ENCODE measurements at regions not wholly inside any gene's neighbourhood (a gene's known extent, or its start where the extent isn't known, plus 50 kb on each side); places are given as distances from the start of the nearest gene placed in this dataset.

DNA sequence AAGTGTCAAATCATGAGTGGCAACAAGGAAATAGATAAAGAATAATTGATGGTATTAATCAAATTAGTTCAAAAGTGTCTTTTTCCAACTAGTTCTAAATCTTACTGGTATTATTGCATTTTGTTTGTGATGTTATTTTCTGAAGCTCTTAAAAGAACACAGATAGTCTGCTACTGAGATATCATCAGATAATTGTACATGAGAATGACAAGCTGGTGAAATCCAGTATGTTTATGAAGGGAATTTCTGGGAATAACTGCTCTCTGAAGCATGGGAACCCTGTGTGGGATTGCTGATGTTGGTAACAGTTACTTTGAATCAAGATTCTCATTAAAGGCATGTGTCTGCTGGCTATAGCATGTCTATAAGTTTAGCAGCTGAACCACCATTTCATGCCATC lies 190.3 kb upstream of the CDIN1 start:
- H2AFZ ChIP-seq (ENCODE audit: insufficient read depth, low read depth, low read length, poor library complexity, severe bottlenecking), result no peak overlapping the region
- TF ChIP-seq, protein P1, sequence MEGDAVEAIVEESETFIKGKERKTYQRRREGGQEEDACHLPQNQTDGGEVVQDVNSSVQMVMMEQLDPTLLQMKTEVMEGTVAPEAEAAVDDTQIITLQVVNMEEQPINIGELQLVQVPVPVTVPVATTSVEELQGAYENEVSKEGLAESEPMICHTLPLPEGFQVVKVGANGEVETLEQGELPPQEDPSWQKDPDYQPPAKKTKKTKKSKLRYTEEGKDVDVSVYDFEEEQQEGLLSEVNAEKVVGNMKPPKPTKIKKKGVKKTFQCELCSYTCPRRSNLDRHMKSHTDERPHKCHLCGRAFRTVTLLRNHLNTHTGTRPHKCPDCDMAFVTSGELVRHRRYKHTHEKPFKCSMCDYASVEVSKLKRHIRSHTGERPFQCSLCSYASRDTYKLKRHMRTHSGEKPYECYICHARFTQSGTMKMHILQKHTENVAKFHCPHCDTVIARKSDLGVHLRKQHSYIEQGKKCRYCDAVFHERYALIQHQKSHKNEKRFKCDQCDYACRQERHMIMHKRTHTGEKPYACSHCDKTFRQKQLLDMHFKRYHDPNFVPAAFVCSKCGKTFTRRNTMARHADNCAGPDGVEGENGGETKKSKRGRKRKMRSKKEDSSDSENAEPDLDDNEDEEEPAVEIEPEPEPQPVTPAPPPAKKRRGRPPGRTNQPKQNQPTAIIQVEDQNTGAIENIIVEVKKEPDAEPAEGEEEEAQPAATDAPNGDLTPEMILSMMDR (IDR thresholded peaks at IDR 0.05), result no peak
- TF ChIP-seq EZH2 (IDR thresholded peaks at IDR 0.05; ENCODE audit: borderline replicate concordance, insufficient read depth, low read depth, low read length, poor library complexity, severe bottlenecking), result no peak
- H3K27ac Mint-ChIP-seq, result no peak overlapping the region

DNA sequence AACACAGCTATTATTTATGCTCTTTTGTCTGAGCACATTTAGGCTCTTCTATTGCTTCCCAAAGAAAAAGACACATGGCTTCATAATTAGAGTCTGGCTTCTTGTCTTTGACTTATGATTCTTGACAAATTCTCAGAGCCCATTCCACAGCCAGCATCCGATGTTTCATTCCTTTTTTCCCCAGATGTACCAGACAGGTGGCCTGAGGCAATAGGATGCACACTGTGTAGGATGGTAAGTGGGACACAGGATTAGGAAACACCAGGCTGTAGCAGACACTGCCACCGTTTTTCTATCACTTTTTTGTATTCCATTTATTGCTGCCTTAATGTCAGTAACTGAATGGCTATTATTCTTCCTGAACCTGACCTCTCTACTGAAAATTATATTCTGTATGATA lies 188.9 kb upstream of the CDIN1 start:
- Histone ChIP-seq H3K9ac (ENCODE audit: low read length) (no peak overlapping the region), H3K36me3 (replicated peaks in 1 of 2; ENCODE audit: control extremely low read depth in 1 of 2, control insufficient read depth in 1 of 2, extremely low read depth in 1 of 2, insufficient read depth in 2 of 2, low read length in 1 of 2) (no peaks in the 10 kb centered on the region), H3K27ac (ENCODE audit: low read length in 2 of 2) (no peak overlapping the region), H3K9me3 (ENCODE audit: control extremely low read depth in 1 of 3, control insufficient read depth in 2 of 3, insufficient read depth in 1 of 3, low read length in 2 of 3) (no peaks in the 10 kb centered on the region), H3K4me2 (replicated peaks; ENCODE audit: low read depth, low read length, poor library complexity, severe bottlenecking) (no peak overlapping the region), H3K27me3 (replicated peaks in 1 of 4; ENCODE audit: control extremely low read depth in 1 of 4, control insufficient read depth in 3 of 4, insufficient read depth in 4 of 4, low read length in 3 of 4) (no peaks in the 10 kb centered on the region), H3K79me2 (ENCODE audit: control insufficient read depth, insufficient read depth, low read length) (no peaks in the 10 kb centered on the region), H2AFZ (ENCODE audit: insufficient read depth, low read depth, low read length, poor library complexity, severe bottlenecking) (no peak overlapping the region), H4K20me1 (ENCODE audit: control insufficient read depth, insufficient read depth, low read length, poor library complexity, severe bottlenecking) (no peaks in the 10 kb centered on the region), H3K4me1 (ENCODE audit: control insufficient read depth in 2 of 2, insufficient read depth in 2 of 2, low read length in 2 of 2) (no peaks in the 10 kb centered on the region), H3K4me3 (ENCODE audit: control extremely low read depth in 1 of 5, extremely low read depth in 1 of 5, insufficient read depth in 1 of 5, low read depth in 2 of 5, low read length in 4 of 5) (no peak overlapping the region)
- WGBS (ENCODE audit: insufficient coverage), result no CpG with 5 or more reads among the region's 2 CpGs
- H3K4me3 Mint-ChIP-seq, result no peak overlapping the region
- no peak overlapping the region for H3K27ac Mint-ChIP-seq
- H3K9me3 Mint-ChIP-seq (ENCODE audit: insufficient read depth), result no peaks in the 10 kb centered on the region
- intact Hi-C loops (cut with micrococcal nuclease), result no loop called here
- CTCF ChIA-PET, result no interaction called here
- POLR2A ChIA-PET, result no interaction called here
- DNase-seq (no peak), ATAC-seq (ENCODE audit: low read depth) (no peak)
- TF ChIP-seq, protein P1 (IDR thresholded peaks at IDR 0.05), result no peak
- no peak for TF ChIP-seq EZH2 (IDR thresholded peaks at IDR 0.05; ENCODE audit: borderline replicate concordance, insufficient read depth, low read depth, low read length, poor library complexity, severe bottlenecking)
- H3K4me1 Mint-ChIP-seq, result no peaks in the 10 kb centered on the region
- no peaks in the 10 kb centered on the region for H3K27me3 Mint-ChIP-seq

More for the DNA sequence above, 190.3 kb upstream of the CDIN1 start:
- DNase-seq (no peak), ATAC-seq (ENCODE audit: low read depth) (no peak)
- no peak overlapping the region for H3K27ac ChIP-seq (ENCODE audit: low read length in 2 of 2)
- H3K4me1 ChIP-seq (ENCODE audit: control insufficient read depth in 2 of 2, insufficient read depth in 2 of 2, low read length in 2 of 2), result no peaks in the 10 kb centered on the region
- ChIA-PET POLR2A (no interaction called here), CTCF (no interaction called here)
- H3K36me3 ChIP-seq (replicated peaks in 1 of 2; ENCODE audit: control extremely low read depth in 1 of 2, control insufficient read depth in 1 of 2, extremely low read depth in 1 of 2, insufficient read depth in 2 of 2, low read length in 1 of 2), result no peaks in the 10 kb centered on the region
- no peaks in the 10 kb centered on the region for H3K79me2 ChIP-seq (ENCODE audit: control insufficient read depth, insufficient read depth, low read length)
- Mint-ChIP-seq H3K27me3 (no peaks in the 10 kb centered on the region), H3K4me1 (no peaks in the 10 kb centered on the region), H3K4me3 (no peak overlapping the region), H3K9me3 (ENCODE audit: insufficient read depth) (no peaks in the 10 kb centered on the region)
- H3K9ac ChIP-seq (ENCODE audit: low read length), result no peak overlapping the region
- no peaks in the 10 kb centered on the region for H4K20me1 ChIP-seq (ENCODE audit: control insufficient read depth, insufficient read depth, low read length, poor library complexity, severe bottlenecking)
- H3K9me3 ChIP-seq (ENCODE audit: control extremely low read depth in 1 of 3, control insufficient read depth in 2 of 3, insufficient read depth in 1 of 3, low read length in 2 of 3), result no peaks in the 10 kb centered on the region
- intact Hi-C loops (cut with micrococcal nuclease), result no loop called here
- no peak overlapping the region for H3K4me3 ChIP-seq (ENCODE audit: control extremely low read depth in 1 of 5, extremely low read depth in 1 of 5, insufficient read depth in 1 of 5, low read depth in 2 of 5, low read length in 4 of 5)
- no peak overlapping the region for H3K4me2 ChIP-seq (replicated peaks; ENCODE audit: low read depth, low read length, poor library complexity, severe bottlenecking)
- no peaks in the 10 kb centered on the region for H3K27me3 ChIP-seq (replicated peaks in 1 of 4; ENCODE audit: control extremely low read depth in 1 of 4, control insufficient read depth in 3 of 4, insufficient read depth in 4 of 4, low read length in 3 of 4)
